CD4-positive, alpha-beta T cell (primary cell): ENCODE measurements at regions not wholly inside any gene's neighbourhood (a gene's known extent, or its start where the extent isn't known, plus 50 kb on each side); places are given as distances from the start of the nearest gene placed in this dataset.

ENCODE experiments used
- ATAC-seq: fragments of 200-7000 bp; cut with Tn5 transposase; one replicate; pipeline ENCODE4 v1.10.0; 2022; ENCODE audit warnings: mild to moderate bottlenecking; ENCODE audit not compliant: poor library complexity
- CTCF ChIA-PET: fragments of 350-600 bp; sonication (Branson Sonifier 250); formaldehyde crosslinking; loops from one replicate; lab custom pipeline; 2021; ENCODE audit warnings: antibody characterized with exemption, inconsistent platforms; lab: Charles Lee
- POLR2A ChIA-PET: fragments of 350-600 bp; sonication (Branson Sonifier 250); formaldehyde crosslinking; loops from one replicate; lab custom pipeline; 2021; ENCODE audit warnings: antibody characterized with exemption, inconsistent platforms; lab: Charles Lee
- DNase-seq, 14 experiments: peaks; one replicate each; pipeline ENCODE4 v3.0.0-alpha.2; 2013 to 2020; ENCODE audit warnings: mixed read lengths in 2 of 14
- H3K27ac ChIP-seq, 2 donors: one replicate each; pipeline versions ENCODE4 v1.5.1 to v1.7.0; 2013; ENCODE audit warnings: low read length in 2 of 2, low read depth in 1 of 2, mild to moderate bottlenecking in 1 of 2
- H3K27me3 ChIP-seq, 2 experiments: 1 replicate in 1 of 2; 2 replicates in 1 of 2; pipeline versions ENCODE4 v1.6.1 to v1.7.0; 2013; ENCODE audit warnings: low read length in 2 of 2, control low read depth in 1 of 2, mild to moderate bottlenecking in 1 of 2, moderate library complexity in 1 of 2; ENCODE audit not compliant: insufficient read depth in 2 of 2, control insufficient read depth in 1 of 2
- H3K36me3 ChIP-seq: one replicate; pipeline ENCODE4 v1.6.1; 2013; ENCODE audit warnings: low read length, control low read depth; ENCODE audit not compliant: insufficient read depth
- H3K4me1 ChIP-seq: one replicate; pipeline ENCODE4 v1.6.1; 2013; ENCODE audit warnings: low read length, control low read depth; ENCODE audit not compliant: insufficient read depth
- H3K4me3 ChIP-seq: one replicate; pipeline ENCODE4 v1.5.1; 2013; ENCODE audit warnings: mild to moderate bottlenecking, low read length, moderate library complexity
- H3K9me3 ChIP-seq, 2 experiments: 1 replicate in 1 of 2; 2 replicates in 1 of 2; pipeline versions ENCODE4 v1.6.1 to v1.7.0; 2013; ENCODE audit warnings: low read length in 2 of 2, mild to moderate bottlenecking in 2 of 2, control low read depth in 1 of 2, moderate library complexity in 1 of 2; ENCODE audit not compliant: control insufficient read depth in 1 of 2, insufficient read depth in 1 of 2
- H3K27ac Mint-ChIP-seq: one replicate; pipeline ENCODE4 v1.8.0; 2020; ENCODE audit warnings: mixed read lengths
- H3K27me3 Mint-ChIP-seq: one replicate; pipeline ENCODE4 v1.8.0; 2021; ENCODE audit warnings: mixed read lengths
- H3K36me3 Mint-ChIP-seq: one replicate; pipeline ENCODE4 v1.8.0; 2021; ENCODE audit warnings: low read depth, mixed read lengths
- H3K4me1 Mint-ChIP-seq: one replicate; pipeline ENCODE4 v1.8.0; 2021; ENCODE audit warnings: low read depth, mixed read lengths
- H3K4me3 Mint-ChIP-seq: one replicate; pipeline ENCODE4 v1.8.0; 2020; ENCODE audit warnings: mild to moderate bottlenecking, mixed read lengths
- H3K9me3 Mint-ChIP-seq: one replicate; pipeline ENCODE4 v1.8.0; 2020; ENCODE audit warnings: mixed read lengths
- intact Hi-C, 2 experiments: fragments of 100-400 bp; cut with DNase I in 1 of 2; cut with micrococcal nuclease in 1 of 2; formaldehyde crosslinking; loops; one replicate each; pipeline versions ENCODE4 v1.15.1 to v1.9.0; 2023 to 2025; cut with DNase I, micrococcal nuclease
- TF ChIP-seq, protein P1 (sequence below): fragments of 200-600 bp; IDR thresholded peaks from one replicate; pipeline ENCODE4 v1.8.0; 2022; ENCODE audit warnings: antibody characterized with exemption, mild to moderate bottlenecking

DNA sequence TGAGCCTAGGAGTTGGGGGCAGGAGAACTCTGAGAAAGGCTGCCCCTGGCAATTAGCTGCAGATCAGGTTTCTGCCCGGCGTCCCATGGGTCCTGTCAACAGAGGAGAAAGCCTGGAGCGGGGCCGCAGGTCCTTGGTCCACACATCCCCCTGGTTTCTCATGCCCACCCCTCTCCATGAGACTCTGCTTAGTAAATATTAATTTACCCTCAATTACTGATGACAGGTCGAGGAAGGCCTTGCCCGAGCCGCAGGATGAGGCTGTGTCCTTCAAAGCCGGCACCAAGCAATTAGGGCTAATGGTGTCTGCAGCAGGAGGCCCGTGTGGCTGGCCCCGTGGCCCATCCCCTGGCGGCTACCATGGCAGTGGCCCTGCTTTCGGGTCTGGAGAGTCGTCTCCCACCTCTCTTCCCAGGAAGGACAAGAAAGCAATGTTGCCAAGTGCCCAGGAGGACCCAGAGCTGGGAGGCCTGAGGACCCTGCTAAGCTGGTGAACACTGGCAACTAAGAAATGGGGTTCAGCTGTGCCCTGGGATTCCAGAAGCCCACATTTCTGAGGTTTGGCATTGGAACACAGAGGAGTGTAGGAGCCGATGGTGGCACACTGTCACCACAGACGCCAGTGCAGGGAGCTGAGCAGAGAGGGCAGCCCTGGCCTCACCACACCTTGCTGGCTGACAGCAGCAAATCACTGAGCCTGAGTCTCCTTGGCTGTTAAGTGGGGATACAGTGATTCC is 114.6 kb downstream of the CPZ start:
- no peaks in the 10 kb centered on the region for H3K9me3 Mint-ChIP-seq
- no peaks in the 10 kb centered on the region for H3K27me3 ChIP-seq
- DNase-seq (no peak), ATAC-seq (no peak)
- H3K27me3 Mint-ChIP-seq = no peaks in the 10 kb centered on the region
- H3K27ac ChIP-seq = no peak overlapping the region
- H3K4me1 Mint-ChIP-seq = no peaks in the 10 kb centered on the region
- ChIA-PET POLR2A (no interaction called here), CTCF (no interaction called here)
- TF ChIP-seq, protein P1, sequence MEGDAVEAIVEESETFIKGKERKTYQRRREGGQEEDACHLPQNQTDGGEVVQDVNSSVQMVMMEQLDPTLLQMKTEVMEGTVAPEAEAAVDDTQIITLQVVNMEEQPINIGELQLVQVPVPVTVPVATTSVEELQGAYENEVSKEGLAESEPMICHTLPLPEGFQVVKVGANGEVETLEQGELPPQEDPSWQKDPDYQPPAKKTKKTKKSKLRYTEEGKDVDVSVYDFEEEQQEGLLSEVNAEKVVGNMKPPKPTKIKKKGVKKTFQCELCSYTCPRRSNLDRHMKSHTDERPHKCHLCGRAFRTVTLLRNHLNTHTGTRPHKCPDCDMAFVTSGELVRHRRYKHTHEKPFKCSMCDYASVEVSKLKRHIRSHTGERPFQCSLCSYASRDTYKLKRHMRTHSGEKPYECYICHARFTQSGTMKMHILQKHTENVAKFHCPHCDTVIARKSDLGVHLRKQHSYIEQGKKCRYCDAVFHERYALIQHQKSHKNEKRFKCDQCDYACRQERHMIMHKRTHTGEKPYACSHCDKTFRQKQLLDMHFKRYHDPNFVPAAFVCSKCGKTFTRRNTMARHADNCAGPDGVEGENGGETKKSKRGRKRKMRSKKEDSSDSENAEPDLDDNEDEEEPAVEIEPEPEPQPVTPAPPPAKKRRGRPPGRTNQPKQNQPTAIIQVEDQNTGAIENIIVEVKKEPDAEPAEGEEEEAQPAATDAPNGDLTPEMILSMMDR = no peak
- intact Hi-C loops = no loop called here
- H3K4me1 ChIP-seq = no peaks in the 10 kb centered on the region
- H3K36me3 ChIP-seq = no peaks in the 10 kb centered on the region
- no peak overlapping the region for H3K4me3 ChIP-seq
- H3K27ac Mint-ChIP-seq = no peak overlapping the region
- H3K4me3 Mint-ChIP-seq = no peak overlapping the region
- peaks cover under 1 to 49% of the 10 kb centered on the region in 2 experiments for H3K9me3 ChIP-seq
- no peaks in the 10 kb centered on the region for H3K36me3 Mint-ChIP-seq

DNA sequence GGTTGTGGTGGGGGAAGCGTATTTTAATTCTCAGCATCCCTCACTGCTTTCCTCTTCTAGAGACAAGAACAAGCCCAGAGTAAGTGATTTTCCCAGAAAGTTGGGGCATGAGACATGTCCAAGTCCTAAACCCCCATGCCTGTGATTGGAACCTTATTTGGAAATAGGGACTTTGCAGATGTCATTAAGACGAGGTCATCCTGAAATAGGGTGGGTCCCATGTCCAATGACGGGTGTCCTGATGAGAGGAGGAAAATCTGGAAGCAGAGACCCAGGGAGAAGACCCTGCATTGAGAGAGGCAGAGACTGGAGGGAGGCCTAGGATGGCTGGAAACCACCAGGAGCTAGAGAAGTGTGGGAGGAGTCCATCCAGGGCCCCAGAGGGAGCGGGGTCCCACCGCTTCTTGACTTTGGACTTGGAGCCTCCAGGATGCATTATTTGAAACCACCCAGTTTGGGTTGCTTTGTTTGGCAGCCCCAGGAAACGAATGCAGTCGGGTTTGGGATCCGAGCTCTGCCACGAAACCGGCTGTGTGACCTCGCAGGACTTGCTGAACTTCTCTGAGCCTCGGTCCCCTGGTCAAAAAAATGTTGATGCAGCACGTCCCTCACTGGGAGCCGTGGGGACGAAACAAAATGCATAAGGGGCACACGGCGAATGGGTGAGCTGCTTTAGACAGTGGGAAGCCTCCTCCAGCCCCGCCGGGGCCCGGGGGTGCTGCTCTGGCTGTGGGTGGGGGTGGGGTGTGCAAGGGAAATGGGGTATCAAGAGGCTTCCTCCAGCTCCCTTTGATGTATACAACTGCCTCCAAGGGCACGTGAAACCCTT is 113.9 kb downstream of the CPZ start:
- no peak overlapping the region for H3K4me3 ChIP-seq
- no peak overlapping the region for H3K27ac ChIP-seq
- no peak overlapping the region for H3K4me3 Mint-ChIP-seq
- CTCF ChIA-PET = no interaction called here
- intact Hi-C loops = no loop called here
- no peaks in the 10 kb centered on the region for H3K27me3 ChIP-seq
- no peaks in the 10 kb centered on the region for H3K27me3 Mint-ChIP-seq
- H3K36me3 Mint-ChIP-seq = no peaks in the 10 kb centered on the region
- no peaks in the 10 kb centered on the region for H3K4me1 Mint-ChIP-seq
- POLR2A ChIA-PET = no interaction called here
- no peak overlapping the region for H3K27ac Mint-ChIP-seq
- no peaks in the 10 kb centered on the region for H3K36me3 ChIP-seq
- DNase-seq (no peak), ATAC-seq (no peak)
- H3K4me1 ChIP-seq = no peaks in the 10 kb centered on the region
- TF ChIP-seq, protein P1 = no peak
- H3K9me3 Mint-ChIP-seq = no peaks in the 10 kb centered on the region
- H3K9me3 ChIP-seq = peaks cover 0 to 52% of the 10 kb centered on the region in 2 experiments

DNA sequence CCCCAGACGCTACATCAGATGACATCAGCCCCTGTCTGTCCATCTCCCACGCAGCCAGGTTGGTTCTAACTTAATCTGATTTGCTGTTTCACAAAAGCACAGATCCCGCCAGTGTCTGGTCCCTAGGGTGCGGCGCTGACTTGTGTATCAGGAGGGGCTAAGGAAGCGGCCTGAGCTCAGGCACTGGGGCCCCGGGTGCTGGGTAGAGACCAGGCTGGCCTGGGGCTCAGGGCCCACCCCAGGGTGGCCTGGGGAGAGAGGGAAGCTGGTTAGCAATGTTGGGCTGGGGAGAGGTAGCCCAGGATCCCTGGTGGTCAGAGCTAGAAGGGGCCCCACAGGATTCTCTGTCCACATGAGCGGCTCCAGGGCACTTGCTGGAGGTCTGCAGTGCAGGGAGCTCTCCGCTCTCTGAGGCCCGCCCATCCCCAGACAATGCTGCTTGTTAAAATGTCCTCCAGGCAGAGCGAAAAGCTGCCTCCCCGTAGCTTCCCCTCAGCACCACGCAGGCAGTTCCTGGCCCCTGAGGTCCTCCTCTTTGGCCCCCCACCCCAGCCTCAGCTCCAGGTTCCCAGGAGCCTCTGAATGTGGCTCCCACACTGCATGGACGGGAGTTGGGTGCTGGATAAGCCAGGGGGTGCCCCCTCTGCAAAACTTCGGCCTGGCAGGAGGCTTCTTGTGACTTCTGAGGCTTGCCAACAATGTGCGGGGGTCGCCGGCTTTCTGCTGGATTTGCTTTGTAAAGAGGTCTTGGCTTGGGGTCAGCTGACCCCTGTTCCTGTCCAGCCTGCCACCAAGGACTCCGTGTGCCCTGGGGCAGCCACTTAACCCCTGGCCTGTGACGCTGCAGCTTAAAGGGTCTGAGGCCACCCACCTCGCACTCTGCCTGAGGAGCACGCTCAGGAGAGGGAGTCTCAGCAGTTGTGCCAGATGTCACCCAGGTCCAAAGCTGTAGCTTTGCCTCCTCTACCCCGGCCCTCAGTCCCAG is 112.9 kb downstream of the CPZ start:
- no peaks in the 10 kb centered on the region for H3K4me1 ChIP-seq
- ATAC-seq (no peak), DNase-seq (no peak)
- H3K27ac ChIP-seq = no peak overlapping the region
- no peaks in the 10 kb centered on the region for H3K9me3 Mint-ChIP-seq
- ChIA-PET POLR2A (no interaction called here), CTCF (no interaction called here)
- peaks cover 0 to 43% of the 10 kb centered on the region in 2 experiments for H3K9me3 ChIP-seq
- no peak overlapping the region for H3K27ac Mint-ChIP-seq
- peaks cover 5% of the 10 kb centered on the region for H3K27me3 Mint-ChIP-seq
- no peak overlapping the region for H3K4me3 ChIP-seq
- H3K4me3 Mint-ChIP-seq = no peak overlapping the region
- no peaks in the 10 kb centered on the region for H3K4me1 Mint-ChIP-seq
- no peaks in the 10 kb centered on the region for H3K27me3 ChIP-seq
- intact Hi-C loops = no loop called here
- TF ChIP-seq, protein P1 = no peak
- H3K36me3 ChIP-seq = no peaks in the 10 kb centered on the region
- no peaks in the 10 kb centered on the region for H3K36me3 Mint-ChIP-seq
